ENCODE measurements at regions not wholly inside any gene's neighbourhood (a gene's known extent, or its start where the extent isn't known, plus 50 kb on each side); places are given as distances from the start of the nearest gene placed in this dataset.

DNA sequence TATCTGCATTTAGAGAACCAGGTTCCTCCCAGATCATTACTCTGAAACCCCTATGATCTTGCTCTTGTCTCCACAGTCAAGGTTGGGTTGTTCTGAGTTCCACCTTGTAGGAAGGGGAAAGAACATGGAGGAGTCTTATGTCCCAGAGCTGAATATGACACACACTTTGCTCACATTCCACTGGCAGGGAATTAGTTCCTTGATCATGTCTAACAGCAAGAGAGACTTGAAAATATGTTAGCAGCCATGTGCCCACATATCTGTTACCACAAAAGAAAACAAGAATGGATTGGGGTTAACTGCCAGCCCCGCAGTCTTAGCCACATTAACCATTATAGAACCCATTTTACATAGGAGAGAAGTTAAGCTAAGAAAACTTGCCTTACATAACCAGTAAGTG lies 71.1 kb upstream of the MDM1 start:
- no peak for DNase-seq (ENCODE audit: low read depth, low spot score)
- TF ChIP-seq, protein P1, sequence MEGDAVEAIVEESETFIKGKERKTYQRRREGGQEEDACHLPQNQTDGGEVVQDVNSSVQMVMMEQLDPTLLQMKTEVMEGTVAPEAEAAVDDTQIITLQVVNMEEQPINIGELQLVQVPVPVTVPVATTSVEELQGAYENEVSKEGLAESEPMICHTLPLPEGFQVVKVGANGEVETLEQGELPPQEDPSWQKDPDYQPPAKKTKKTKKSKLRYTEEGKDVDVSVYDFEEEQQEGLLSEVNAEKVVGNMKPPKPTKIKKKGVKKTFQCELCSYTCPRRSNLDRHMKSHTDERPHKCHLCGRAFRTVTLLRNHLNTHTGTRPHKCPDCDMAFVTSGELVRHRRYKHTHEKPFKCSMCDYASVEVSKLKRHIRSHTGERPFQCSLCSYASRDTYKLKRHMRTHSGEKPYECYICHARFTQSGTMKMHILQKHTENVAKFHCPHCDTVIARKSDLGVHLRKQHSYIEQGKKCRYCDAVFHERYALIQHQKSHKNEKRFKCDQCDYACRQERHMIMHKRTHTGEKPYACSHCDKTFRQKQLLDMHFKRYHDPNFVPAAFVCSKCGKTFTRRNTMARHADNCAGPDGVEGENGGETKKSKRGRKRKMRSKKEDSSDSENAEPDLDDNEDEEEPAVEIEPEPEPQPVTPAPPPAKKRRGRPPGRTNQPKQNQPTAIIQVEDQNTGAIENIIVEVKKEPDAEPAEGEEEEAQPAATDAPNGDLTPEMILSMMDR (optimal IDR thresholded peaks at IDR 0.05 in 1 of 3, IDR thresholded peaks at IDR 0.05 in 1 of 3, conservative IDR thresholded peaks at IDR 0.05 in 1 of 3; ENCODE audit: extremely low read depth in 1 of 3, insufficient read depth in 2 of 3, low read length in 3 of 3) = no peak
- no peak for TF ChIP-seq EZH2 (IDR thresholded peaks at IDR 0.05; ENCODE audit: low read length)
- no peak overlapping the region for H3K9ac ChIP-seq (ENCODE audit: control insufficient read depth, extremely low read depth, insufficient read depth, low read length)
- no peaks in the 10 kb centered on the region for H3K36me3 ChIP-seq (ENCODE audit: control insufficient read depth in 2 of 2, extremely low read depth in 1 of 2, insufficient read depth in 2 of 2, low read length in 2 of 2)
- H3K4me2 ChIP-seq (ENCODE audit: control insufficient read depth, extremely low read depth, insufficient read depth, low read depth, low read length) = no peak overlapping the region
- H3K79me2 ChIP-seq (ENCODE audit: control insufficient read depth, insufficient read depth, low read length) = no peaks in the 10 kb centered on the region
- H4K20me1 ChIP-seq (ENCODE audit: control insufficient read depth, extremely low read depth, insufficient read depth, low read length) = no peaks in the 10 kb centered on the region
- H3K9me1 ChIP-seq (ENCODE audit: control insufficient read depth, extremely low read depth, insufficient read depth, low read length) = no peaks in the 10 kb centered on the region
- FAIRE-seq = no peak
- H3K4me1 ChIP-seq (ENCODE audit: control insufficient read depth, extremely low read depth, insufficient read depth, low read length) = peaks cover 8% of the 10 kb centered on the region
- no peak overlapping the region for H3K4me3 ChIP-seq (ENCODE audit: control insufficient read depth in 2 of 3, extremely low read depth in 1 of 3, insufficient read depth in 2 of 3, low read depth in 1 of 3, low read length in 3 of 3)
- H3K27ac ChIP-seq (ENCODE audit: control insufficient read depth, insufficient read depth, low read length) = no peak overlapping the region
- no peaks in the 10 kb centered on the region for H3K9me3 ChIP-seq (ENCODE audit: control insufficient read depth, low read depth, low read length)
- H2AFZ ChIP-seq (ENCODE audit: control insufficient read depth, low read length) = no peak overlapping the region
- dilution Hi-C loops (cut with MboI; ENCODE audit: extremely low pct_ligation_motif_present, low sequenced_read_pairs) = no loop called here
- no peaks in the 10 kb centered on the region for H3K27me3 ChIP-seq (ENCODE audit: control insufficient read depth, extremely low read depth, insufficient read depth, low read length)

DNA sequence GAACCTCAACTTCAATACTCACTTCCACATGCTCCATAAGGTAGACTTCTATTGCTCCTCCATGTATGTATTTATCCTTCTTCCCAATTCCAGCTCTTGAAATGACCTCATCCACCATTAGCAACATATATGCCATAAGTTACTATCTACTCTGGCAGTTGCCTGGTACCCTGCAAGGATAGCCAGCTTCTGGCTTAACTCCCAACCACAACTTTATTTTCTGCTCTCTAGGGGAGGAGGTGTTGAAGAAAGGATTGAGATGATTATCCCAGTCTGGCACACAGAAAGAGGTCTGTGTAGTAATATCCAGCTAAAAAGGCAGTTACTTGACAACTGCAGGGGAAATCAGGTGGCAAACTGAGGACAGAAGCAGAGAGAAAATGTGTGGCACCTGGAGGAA lies 71.5 kb upstream of the MDM1 start:
- Histone ChIP-seq H2AFZ (ENCODE audit: control insufficient read depth, low read length) (no peak overlapping the region), H3K9me3 (ENCODE audit: control insufficient read depth, low read depth, low read length) (no peaks in the 10 kb centered on the region), H3K9me1 (ENCODE audit: control insufficient read depth, extremely low read depth, insufficient read depth, low read length) (no peaks in the 10 kb centered on the region), H4K20me1 (ENCODE audit: control insufficient read depth, extremely low read depth, insufficient read depth, low read length) (no peaks in the 10 kb centered on the region), H3K4me1 (ENCODE audit: control insufficient read depth, extremely low read depth, insufficient read depth, low read length) (peaks cover 8% of the 10 kb centered on the region), H3K27ac (ENCODE audit: control insufficient read depth, insufficient read depth, low read length) (no peak overlapping the region), H3K9ac (ENCODE audit: control insufficient read depth, extremely low read depth, insufficient read depth, low read length) (no peak overlapping the region), H3K27me3 (ENCODE audit: control insufficient read depth, extremely low read depth, insufficient read depth, low read length) (no peaks in the 10 kb centered on the region), H3K79me2 (ENCODE audit: control insufficient read depth, insufficient read depth, low read length) (no peaks in the 10 kb centered on the region), H3K36me3 (ENCODE audit: control insufficient read depth in 2 of 2, extremely low read depth in 1 of 2, insufficient read depth in 2 of 2, low read length in 2 of 2) (no peaks in the 10 kb centered on the region), H3K4me3 (ENCODE audit: control insufficient read depth in 2 of 3, extremely low read depth in 1 of 3, insufficient read depth in 2 of 3, low read depth in 1 of 3, low read length in 3 of 3) (no peak overlapping the region), H3K4me2 (ENCODE audit: control insufficient read depth, extremely low read depth, insufficient read depth, low read depth, low read length) (no peak overlapping the region)
- FAIRE-seq = no peak
- dilution Hi-C loops (cut with MboI; ENCODE audit: extremely low pct_ligation_motif_present, low sequenced_read_pairs) = no loop called here
- DNase-seq (ENCODE audit: low read depth, low spot score) = no peak
- TF ChIP-seq EZH2 (IDR thresholded peaks at IDR 0.05; ENCODE audit: low read length) = no peak
- TF ChIP-seq, protein P1 (optimal IDR thresholded peaks at IDR 0.05 in 1 of 3, IDR thresholded peaks at IDR 0.05 in 1 of 3, conservative IDR thresholded peaks at IDR 0.05 in 1 of 3; ENCODE audit: extremely low read depth in 1 of 3, insufficient read depth in 2 of 3, low read length in 3 of 3) = no peak

All from keratinocyte (primary cell).